ENCODE measurements at regions not wholly inside any gene's neighbourhood (a gene's known extent, or its start where the extent isn't known, plus 50 kb on each side); places are given as distances from the start of the nearest gene placed in this dataset.
A peak's percentile ranks its signal among the peaks of the same experiment; 100 is the strongest.

DNA sequence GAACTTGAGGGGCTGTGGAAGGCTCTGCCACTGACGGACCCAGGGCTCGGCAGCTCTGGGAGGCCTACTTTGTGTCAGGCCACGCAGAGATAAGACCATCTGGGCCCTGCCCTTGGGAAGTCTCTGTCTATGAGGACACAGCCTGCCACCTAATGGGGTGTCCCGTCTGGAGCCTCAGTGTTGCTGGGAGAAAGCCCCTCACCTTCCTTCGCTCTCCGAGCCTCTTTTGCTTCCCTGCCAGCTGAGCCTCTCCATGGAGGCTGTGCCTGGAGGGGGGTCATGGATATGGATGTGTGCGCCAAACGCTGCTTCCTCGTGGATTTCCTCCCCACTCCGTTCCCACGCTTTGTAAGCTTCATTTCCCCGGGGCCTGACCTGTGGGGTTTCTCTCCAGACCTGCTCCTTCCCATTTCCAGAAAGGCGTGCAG lies 228.8 kb downstream of the SEC14L1 start:
- DNase-seq (ENCODE audit: low read depth) (no peak), FAIRE-seq (no peak)
- peaks cover 2% of the 10 kb centered on the region for H3K36me3 ChIP-seq (ENCODE audit: control insufficient read depth, insufficient read depth, low read length)
- no peak overlapping the region for H3K4me3 ChIP-seq (ENCODE audit: low read depth, low read length)
- no peak for TF ChIP-seq CTCF (IDR thresholded peaks at IDR 0.05; ENCODE audit: insufficient read depth, low read length, severe bottlenecking)
- H3K27me3 ChIP-seq (ENCODE audit: control insufficient read depth, insufficient read depth, low read length), result no peaks in the 10 kb centered on the region

- Histone ChIP-seq H3K4me3 (ENCODE audit: low read depth, low read length) (no peak overlapping the region), H3K27me3 (ENCODE audit: control insufficient read depth, insufficient read depth, low read length) (no peaks in the 10 kb centered on the region), H3K36me3 (ENCODE audit: control insufficient read depth, insufficient read depth, low read length) (peaks cover 2% of the 10 kb centered on the region)
- DNase-seq (ENCODE audit: low read depth) (no peak), FAIRE-seq (no peak)
- no peak for TF ChIP-seq CTCF (IDR thresholded peaks at IDR 0.05; ENCODE audit: insufficient read depth, low read length, severe bottlenecking)
Observed at GRCh38 chr17:77370586-77370985, 229.8 kb downstream of the SEC14L1 start.

DNA sequence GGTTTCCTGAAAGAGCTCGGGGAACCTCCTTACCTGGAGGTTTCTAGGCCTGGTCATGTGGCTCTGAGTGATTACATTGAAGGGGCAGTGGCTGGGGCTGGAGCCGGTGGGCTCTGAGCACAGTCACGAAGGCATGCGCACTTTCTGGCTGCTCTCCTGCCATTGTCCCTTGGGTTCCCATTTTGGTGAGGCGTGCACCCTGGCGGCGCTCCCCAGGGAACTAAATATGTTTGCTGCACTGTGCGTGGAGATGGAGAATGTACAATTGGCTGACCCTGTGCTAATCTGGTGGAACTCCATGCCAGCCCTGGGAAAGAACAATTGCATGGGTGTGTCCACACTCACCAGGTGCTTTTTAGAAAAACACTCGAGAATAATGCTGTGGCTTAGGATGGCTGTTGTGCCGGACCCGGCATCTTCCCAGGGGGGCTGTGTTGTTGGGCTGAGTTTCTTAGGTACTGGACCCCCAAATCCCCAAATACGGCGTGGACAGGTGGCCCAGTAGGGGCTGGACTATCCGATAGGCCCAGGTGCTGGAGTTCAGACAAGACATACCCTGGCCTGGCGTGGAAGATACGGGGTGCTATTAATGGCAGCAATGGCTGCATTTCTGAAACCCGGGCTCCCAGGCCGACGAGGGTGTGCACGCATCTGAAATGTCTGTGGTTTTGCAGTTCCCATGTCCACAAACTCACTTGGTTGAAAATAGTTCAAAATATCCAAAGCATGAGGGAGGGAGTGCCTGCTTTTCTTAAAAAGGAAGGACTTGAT lies 230.5 kb downstream of the SEC14L1 start:
- TF ChIP-seq CTCF (IDR thresholded peaks at IDR 0.05; ENCODE audit: insufficient read depth, low read length, severe bottlenecking), result no peak
- peaks cover 2% of the 10 kb centered on the region for H3K36me3 ChIP-seq (ENCODE audit: control insufficient read depth, insufficient read depth, low read length)
- H3K27me3 ChIP-seq (ENCODE audit: control insufficient read depth, insufficient read depth, low read length), result no peaks in the 10 kb centered on the region
- no peak overlapping the region for H3K4me3 ChIP-seq (ENCODE audit: low read depth, low read length)
- DNase-seq (ENCODE audit: low read depth), result no peak
- FAIRE-seq, result no peak

- DNase-seq (ENCODE audit: low read depth) (no peak), FAIRE-seq (no peak)
- TF ChIP-seq CTCF (IDR thresholded peaks at IDR 0.05; ENCODE audit: insufficient read depth, low read length, severe bottlenecking), result no peak
- H3K4me3 ChIP-seq (ENCODE audit: low read depth, low read length), result no peak overlapping the region
- no peaks in the 10 kb centered on the region for H3K27me3 ChIP-seq (ENCODE audit: control insufficient read depth, insufficient read depth, low read length)
- peaks cover 1% of the 10 kb centered on the region for H3K36me3 ChIP-seq (ENCODE audit: control insufficient read depth, insufficient read depth, low read length)
Observed at GRCh38 chr17:77371888-77372443, 231.2 kb downstream of the SEC14L1 start.

DNA sequence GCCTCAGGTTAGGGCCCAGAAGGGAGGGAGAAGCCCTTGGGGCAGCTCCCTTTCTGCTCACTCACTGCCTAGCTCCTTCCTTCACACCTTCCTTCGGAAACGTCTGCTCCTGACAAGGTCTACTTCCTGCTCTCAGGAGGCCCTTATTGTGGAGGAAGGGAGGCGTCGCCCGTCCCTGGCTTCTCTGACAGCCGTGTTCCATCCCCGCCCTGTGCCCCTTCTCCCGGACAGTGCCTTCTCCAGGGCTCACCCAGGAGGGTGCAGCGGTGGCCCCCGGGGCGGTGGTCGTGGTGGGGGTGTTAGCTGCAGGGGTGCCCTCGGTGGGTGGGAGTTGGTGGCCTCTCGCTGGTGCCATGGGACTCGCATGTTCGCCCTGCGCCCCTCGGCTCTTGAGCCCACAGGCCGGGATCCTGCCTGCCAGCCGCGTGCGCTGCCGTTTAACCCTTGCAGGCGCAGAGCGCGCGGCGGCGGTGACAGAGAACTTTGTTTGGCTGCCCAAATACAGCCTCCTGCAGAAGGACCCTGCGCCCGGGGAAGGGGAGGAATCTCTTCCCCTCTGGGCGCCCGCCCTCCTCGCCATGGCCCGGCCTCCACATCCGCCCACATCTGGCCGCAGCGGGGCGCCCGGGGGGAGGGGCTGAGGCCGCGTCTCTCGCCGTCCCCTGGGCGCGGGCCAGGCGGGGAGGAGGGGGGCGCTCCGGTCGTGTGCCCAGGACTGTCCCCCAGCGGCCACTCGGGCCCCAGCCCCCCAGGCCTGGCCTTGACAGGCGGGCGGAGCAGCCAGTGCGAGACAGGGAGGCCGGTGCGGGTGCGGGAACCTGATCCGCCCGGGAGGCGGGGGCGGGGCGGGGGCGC lies 231.9 kb downstream of the SEC14L1 start:
- Histone ChIP-seq H3K36me3 (ENCODE audit: control insufficient read depth, insufficient read depth, low read length) (no peaks in the 10 kb centered on the region), H3K4me3 (ENCODE audit: low read depth, low read length) (peak overlapping the region; percentile 26), H3K27me3 (ENCODE audit: control insufficient read depth, insufficient read depth, low read length) (no peaks in the 10 kb centered on the region)
- DNase-seq (ENCODE audit: low read depth) (peak; percentile 45), FAIRE-seq (no peak)
- TF ChIP-seq CTCF (IDR thresholded peaks at IDR 0.05; ENCODE audit: insufficient read depth, low read length, severe bottlenecking), result no peak

Measured in bronchial epithelial cell (primary cell).